ENCODE measurements at regions not wholly inside any gene's neighbourhood (a gene's known extent, or its start where the extent isn't known, plus 50 kb on each side); places are given as distances from the start of the nearest gene placed in this dataset.

- Histone ChIP-seq H3K9me3 (ENCODE audit: low read depth) (no peaks in the 10 kb centered on the region), H3K4me3 (no peak overlapping the region), H3K27me3 (no peaks in the 10 kb centered on the region), H3K4me1 (ENCODE audit: low read depth) (no peaks in the 10 kb centered on the region), H3K36me3 (no peaks in the 10 kb centered on the region), H3K27ac (no peak overlapping the region)
- DNase-seq (ENCODE audit: low read depth in 1 of 2, low spot score in 1 of 2): no peak
- no peak for TF ChIP-seq CTCF (IDR thresholded peaks at IDR 0.05; ENCODE audit: low read depth, low read length)
Measured at GRCh38 chr4:60799214-60799613, 400.9 kb upstream of the ADGRL3 start.

GRCh38 chr4:60800701-60801100, 399.4 kb upstream of the ADGRL3 start:
- H3K27ac ChIP-seq: no peak overlapping the region
- no peaks in the 10 kb centered on the region for H3K4me1 ChIP-seq (ENCODE audit: low read depth)
- H3K27me3 ChIP-seq: no peaks in the 10 kb centered on the region
- H3K4me3 ChIP-seq: no peak overlapping the region
- no peaks in the 10 kb centered on the region for H3K9me3 ChIP-seq (ENCODE audit: low read depth)
- DNase-seq (ENCODE audit: low read depth in 1 of 2, low spot score in 1 of 2): no peak
- TF ChIP-seq CTCF (IDR thresholded peaks at IDR 0.05; ENCODE audit: low read depth, low read length): no peak
- H3K36me3 ChIP-seq: no peaks in the 10 kb centered on the region

GRCh38 chr4:60805500-60806313, 394.4 kb upstream of the ADGRL3 start:
- Histone ChIP-seq H3K27me3 (no peaks in the 10 kb centered on the region), H3K4me3 (no peak overlapping the region), H3K4me1 (ENCODE audit: low read depth) (no peaks in the 10 kb centered on the region), H3K36me3 (no peaks in the 10 kb centered on the region), H3K27ac (no peak overlapping the region), H3K9me3 (ENCODE audit: low read depth) (no peaks in the 10 kb centered on the region)
- TF ChIP-seq CTCF (IDR thresholded peaks at IDR 0.05; ENCODE audit: low read depth, low read length): peak; percentile 63
- peak; percentile 51 to 55 for DNase-seq (ENCODE audit: low read depth in 1 of 2, low spot score in 1 of 2)

GRCh38 chr4:60808726-60809485, 391.2 kb upstream of the ADGRL3 start:
- DNase-seq (ENCODE audit: low read depth in 1 of 2, low spot score in 1 of 2): no peak
- Histone ChIP-seq H3K9me3 (ENCODE audit: low read depth) (no peaks in the 10 kb centered on the region), H3K27me3 (no peaks in the 10 kb centered on the region), H3K36me3 (no peaks in the 10 kb centered on the region), H3K4me3 (no peak overlapping the region), H3K27ac (no peak overlapping the region), H3K4me1 (ENCODE audit: low read depth) (no peaks in the 10 kb centered on the region)
- no peak for TF ChIP-seq CTCF (IDR thresholded peaks at IDR 0.05; ENCODE audit: low read depth, low read length)

- H3K4me3 ChIP-seq: no peak overlapping the region
- no peak for DNase-seq (ENCODE audit: low read depth in 1 of 2, low spot score in 1 of 2)
- no peaks in the 10 kb centered on the region for H3K9me3 ChIP-seq (ENCODE audit: low read depth)
- H3K27ac ChIP-seq: no peak overlapping the region
- H3K27me3 ChIP-seq: no peaks in the 10 kb centered on the region
- H3K36me3 ChIP-seq: no peaks in the 10 kb centered on the region
- H3K4me1 ChIP-seq (ENCODE audit: low read depth): no peaks in the 10 kb centered on the region
- TF ChIP-seq CTCF (IDR thresholded peaks at IDR 0.05; ENCODE audit: low read depth, low read length): no peak
Measured at GRCh38 chr4:60809486-60809800, 390.7 kb upstream of the ADGRL3 start.
